ENCODE measurements at regions not wholly inside any gene's neighbourhood (a gene's known extent, or its start where the extent isn't known, plus 50 kb on each side); places are given as distances from the start of the nearest gene placed in this dataset.

- no peak overlapping the region for H2AFZ ChIP-seq (ENCODE audit: low read depth, low read length)
- H3K79me2 ChIP-seq (ENCODE audit: control insufficient read depth, insufficient read depth, low read length) = no peaks in the 10 kb centered on the region
- intact Hi-C loops (cut with micrococcal nuclease) (no loop called here), in situ Hi-C loops (cut with MboI) (no loop called here)
- TF ChIP-seq ZNF174 (CRISPR knock-in tag; IDR thresholded peaks at IDR 0.05) (no peak), PHTF2 (CRISPR knock-in tag; IDR thresholded peaks at IDR 0.05) (no peak), XRCC4 (IDR thresholded peaks at IDR 0.05; ENCODE audit: extremely low read depth, insufficient read depth, insufficient read length) (no peak), DNMT1 (IDR thresholded peaks at IDR 0.05) (no peak), CHD4 (IDR thresholded peaks at IDR 0.05; ENCODE audit: insufficient read depth, insufficient replicate concordance, low read depth, low read length, poor library complexity, severe bottlenecking) (no peak), TFE3 (CRISPR knock-in tag; IDR thresholded peaks at IDR 0.05) (no peak), MEIS2 (IDR thresholded peaks at IDR 0.05; ENCODE audit: partially characterized antibody) (no peak), E2F5 (CRISPR knock-in tag; IDR thresholded peaks at IDR 0.05) (no peak), ELK3 (CRISPR knock-in tag; IDR thresholded peaks at IDR 0.05) (no peak), POU5F1 (IDR thresholded peaks at IDR 0.05; ENCODE audit: borderline replicate concordance, low read depth, low read length, partially characterized antibody) (no peak), ZBTB43 (CRISPR knock-in tag; IDR thresholded peaks at IDR 0.05) (no peak), HOXB6 (CRISPR knock-in tag; IDR thresholded peaks at IDR 0.05; ENCODE audit: borderline replicate concordance) (no peak)
- WGBS (ENCODE audit: insufficient coverage, low coverage, missing lambda C conversion rate) = 0% methylated on average over 5 of the region's 13 CpGs
- no peak for DNase-seq (ENCODE audit: extremely low read depth in 1 of 4, low spot score in 3 of 4)
- no peaks in the 10 kb centered on the region for H4K20me1 ChIP-seq (replicated peaks; ENCODE audit: control insufficient read depth, insufficient read depth, low read length)
- no TSS peak for BruUV-seq (replicated peaks)
- H3K27ac ChIP-seq (ENCODE audit: extremely low read depth, low read depth, low read length) = no peak overlapping the region
- H3K9me1 ChIP-seq (ENCODE audit: control insufficient read depth, insufficient read depth, low read length) = no peaks in the 10 kb centered on the region
- FAIRE-seq = no peak
- no peak overlapping the region for H3K9ac ChIP-seq (ENCODE audit: insufficient read depth in 1 of 2, low read depth in 2 of 2, low read length in 2 of 2)
- peaks cover 0 to 42% of the 10 kb centered on the region in 2 experiments; a peak in 3 of 5 replicates for H3K27me3 ChIP-seq (ENCODE audit: control insufficient read depth in 2 of 2, insufficient read depth in 2 of 2, low read length in 2 of 2)
- ChIA-PET POLR2A (interaction anchor here (0.6 to 1.1 kb wide), 2 partner anchors 14 to 221 kb away, joined by 3 to 5 read pairs; no protein-coding TSS in a partner anchor), CTCF (ENCODE audit: low intra/inter-chr PET ratio) (no interaction called here)
- no peaks in the 10 kb centered on the region for H3K9me3 ChIP-seq (replicated peaks; ENCODE audit: control insufficient read depth, insufficient read depth, low read depth, low read length)
- no peak for ATAC-seq
- H3K4me1 ChIP-seq (replicated peaks in 1 of 2; ENCODE audit: control insufficient read depth in 2 of 2, insufficient read depth in 2 of 2, low read length in 2 of 2) = no peaks in the 10 kb centered on the region
- H3K36me3 ChIP-seq (ENCODE audit: control insufficient read depth, insufficient read depth, low read length) = no peaks in the 10 kb centered on the region
- H3K4me3 ChIP-seq = no peak overlapping the region
- no peak overlapping the region for H3K4me2 ChIP-seq (ENCODE audit: insufficient read depth, low read length)
Observed at GRCh38 chr22:44608597-44609399, 93.2 kb upstream of the PRR5 start.

All from K562 (cell line).